GM12874 (cell line): ENCODE measurements at regions not wholly inside any gene's neighbourhood (a gene's known extent, or its start where the extent isn't known, plus 50 kb on each side); places are given as distances from the start of the nearest gene placed in this dataset.

Experiments used
- CTCF ChIP-seq: IDR thresholded peaks from 2 replicates; pipeline ENCODE4 v1.5.1; 2011; ENCODE audit warnings: low read depth, mild to moderate bottlenecking, control low read depth, low read length, moderate library complexity; ENCODE audit not compliant: insufficient read depth

- TF ChIP-seq CTCF = no peak
Measured at GRCh38 chr3:99286266-99286845, 352.0 kb upstream of the COL8A1 start.

GRCh38 chr3:99269606-99270351 lies 368.3 kb upstream of the DCBLD2 start:
- no peak for TF ChIP-seq CTCF

- TF ChIP-seq CTCF = no peak
Measured at GRCh38 chr3:99256788-99257187, 355.3 kb upstream of the DCBLD2 start.

GRCh38 chr3:99253963-99254355 lies 352.5 kb upstream of the DCBLD2 start:
- no peak for TF ChIP-seq CTCF

GRCh38 chr3:99250821-99251355 lies 349.4 kb upstream of the DCBLD2 start:
- no peak for TF ChIP-seq CTCF

GRCh38 chr3:99250272-99250671 lies 348.8 kb upstream of the DCBLD2 start:
- no peak for TF ChIP-seq CTCF

- TF ChIP-seq CTCF = no peak
Measured at GRCh38 chr3:99249627-99250026, 348.1 kb upstream of the DCBLD2 start.
